ENCODE measurements at regions not wholly inside any gene's neighbourhood (a gene's known extent, or its start where the extent isn't known, plus 50 kb on each side); places are given as distances from the start of the nearest gene placed in this dataset.

- TF ChIP-seq CTCF (IDR thresholded peaks at IDR 0.05) (no peak), POLR2AphosphoS5 (IDR thresholded peaks at IDR 0.05) (no peak), EP300 (IDR thresholded peaks at IDR 0.05) (no peak)
Observed at GRCh38 chr10:120069700-120070099, 177.2 kb downstream of the SEC23IP start.
